H1 (cell line): ENCODE measurements at regions not wholly inside any gene's neighbourhood (a gene's known extent, or its start where the extent isn't known, plus 50 kb on each side); places are given as distances from the start of the nearest gene placed in this dataset.

Source experiments
- RNF2 ChIP-seq: fragments of 200-900, 300-1000 bp; sonication (generic); IDR thresholded peaks from 2 replicates; pipeline ENCODE4 v1.7.1; 2016; ENCODE audit warnings: borderline replicate concordance, low read depth, mild to moderate bottlenecking, antibody characterized with exemption, low read length; ENCODE audit not compliant: poor library complexity, severe bottlenecking; ENCODE audit errors: missing control alignments

- TF ChIP-seq RNF2, result no peak
These were observed 306.1 kb upstream of the ZNF608 start (continued) for GRCh38 chr5:125052584-125052983.
